Naive thymus-derived CD8-positive, alpha-beta T cell (primary cell): ENCODE measurements at regions not wholly inside any gene's neighbourhood (a gene's known extent, or its start where the extent isn't known, plus 50 kb on each side); places are given as distances from the start of the nearest gene placed in this dataset.

Experiments
- ATAC-seq, 2 donors: fragments of 150-1000 bp; cut with Tn5 transposase in 1 of 2; sonication (Bioruptor Pico), chemical (Tn5 transposase) in 1 of 2; 1 replicate in 1 of 2; 2 replicates in 1 of 2; pipeline ENCODE4 v1.10.0; 2021; ENCODE audit warnings: mild to moderate bottlenecking in 2 of 2, moderate library complexity in 2 of 2
- POLR2A ChIA-PET: fragments of 350-600 bp; sonication (Branson Sonifier 250); formaldehyde crosslinking; loops from one replicate; lab custom pipeline; 2021; ENCODE audit warnings: antibody characterized with exemption; lab: Charles Lee
- DNase-seq, 10 donors: peaks; one replicate each; pipeline versions ENCODE4 v3.0.0 to v3.0.0-alpha.2; 2020 to 2022
- H3K27ac Mint-ChIP-seq, 10 donors: one replicate each; pipeline ENCODE4 v1.8.0; 2020 to 2022; ENCODE audit warnings: mild to moderate bottlenecking in 10 of 10, mixed read lengths in 10 of 10, moderate library complexity in 4 of 10, inconsistent platforms in 1 of 10
- H3K27me3 Mint-ChIP-seq, 5 donors: one replicate each; pipeline ENCODE4 v1.8.0; 2021 to 2022; ENCODE audit warnings: mixed read lengths in 5 of 5
- H3K36me3 Mint-ChIP-seq, 3 donors: one replicate each; pipeline ENCODE4 v1.8.0; 2020 to 2022; ENCODE audit warnings: mixed read lengths in 3 of 3, mild to moderate bottlenecking in 2 of 3, inconsistent platforms in 1 of 3
- H3K4me1 Mint-ChIP-seq, 4 donors: one replicate each; pipeline ENCODE4 v1.8.0; 2021 to 2022; ENCODE audit warnings: mixed read lengths in 4 of 4
- H3K4me3 Mint-ChIP-seq, 10 donors: one replicate each; pipeline ENCODE4 v1.8.0; 2020 to 2022; ENCODE audit warnings: mild to moderate bottlenecking in 10 of 10, mixed read lengths in 10 of 10, moderate library complexity in 6 of 10, inconsistent platforms in 1 of 10
- H3K9me3 Mint-ChIP-seq, 9 donors: one replicate each; pipeline ENCODE4 v1.8.0; 2020 to 2022; ENCODE audit warnings: mixed read lengths in 9 of 9, mild to moderate bottlenecking in 3 of 9, inconsistent platforms in 1 of 9, moderate library complexity in 1 of 9

DNA sequence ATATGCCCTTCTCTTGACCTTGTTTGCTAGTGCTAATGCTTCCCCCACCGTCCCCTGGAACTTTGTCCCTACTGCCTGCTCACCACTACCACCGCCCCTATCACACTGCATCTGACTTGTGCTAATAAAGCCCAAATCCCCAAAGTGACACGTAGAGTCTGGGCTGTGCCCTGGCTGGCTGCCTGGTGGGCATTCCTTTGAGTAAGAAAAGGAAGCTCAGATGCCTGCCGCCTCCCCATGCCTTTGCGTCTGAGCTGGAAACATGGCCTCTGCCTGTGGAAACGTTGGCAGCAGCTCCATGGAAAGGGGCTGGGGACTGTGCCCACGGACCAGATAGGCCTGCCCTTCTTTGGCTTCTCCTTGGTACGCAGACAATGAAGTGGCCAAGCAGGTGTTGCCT lies 138.3 kb downstream of the CYP26A1 start:
- DNase-seq = no peak
- no peaks in the 10 kb centered on the region for H3K36me3 Mint-ChIP-seq
- H3K27ac Mint-ChIP-seq = no peak overlapping the region
- no peaks in the 10 kb centered on the region for H3K9me3 Mint-ChIP-seq
- ATAC-seq = no peak
- POLR2A ChIA-PET = no interaction called here
- peaks cover 0 to 6% (median 0%) of the 10 kb centered on the region in 5 donors for H3K27me3 Mint-ChIP-seq
- H3K4me1 Mint-ChIP-seq = no peaks in the 10 kb centered on the region
- no peak overlapping the region for H3K4me3 Mint-ChIP-seq

- no peak overlapping the region for H3K27ac Mint-ChIP-seq
- POLR2A ChIA-PET = no interaction called here
- no peak for DNase-seq
- no peaks in the 10 kb centered on the region for H3K36me3 Mint-ChIP-seq
- no peaks in the 10 kb centered on the region for H3K9me3 Mint-ChIP-seq
- no peak for ATAC-seq
- H3K4me1 Mint-ChIP-seq = no peaks in the 10 kb centered on the region
- H3K27me3 Mint-ChIP-seq = peaks cover 0 to 4% (median 2%) of the 10 kb centered on the region in 5 donors
- H3K4me3 Mint-ChIP-seq = no peak overlapping the region
Measured at GRCh38 chr10:93215312-93215711, 141.6 kb downstream of the CYP26A1 start.

DNA sequence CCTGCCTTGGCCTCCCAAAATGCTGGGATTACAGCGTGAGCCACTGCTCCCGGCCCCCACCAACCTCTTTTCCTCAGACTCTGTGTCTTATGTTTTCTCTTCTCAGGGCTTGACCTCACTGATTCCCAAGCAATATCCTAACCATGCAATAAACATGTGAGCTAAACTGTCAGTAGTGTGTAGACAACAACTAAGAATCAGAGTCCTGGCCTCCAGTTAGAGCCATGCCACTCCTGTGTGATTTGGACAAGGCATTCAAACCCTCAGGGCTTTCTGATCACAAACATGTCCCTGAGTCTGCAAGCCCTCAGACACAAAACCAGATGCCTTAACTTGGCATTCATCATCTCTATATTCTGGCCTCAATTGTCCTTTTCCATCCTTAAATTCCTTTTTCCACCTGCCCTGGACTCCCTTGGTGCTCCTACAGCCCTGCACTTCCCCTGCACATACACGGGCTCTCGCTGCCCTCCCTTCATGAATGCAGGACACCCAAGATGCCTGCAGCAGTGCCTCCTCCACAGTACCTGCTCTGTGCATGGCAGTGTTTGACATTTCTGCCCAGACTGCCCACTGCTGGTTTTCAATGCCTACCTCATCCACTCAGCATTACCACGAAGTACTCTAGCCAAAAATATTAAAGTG lies 142.8 kb downstream of the CYP26A1 start:
- no peak for DNase-seq
- H3K4me1 Mint-ChIP-seq = no peaks in the 10 kb centered on the region
- POLR2A ChIA-PET = no interaction called here
- H3K9me3 Mint-ChIP-seq = no peaks in the 10 kb centered on the region
- H3K27ac Mint-ChIP-seq = no peak overlapping the region
- ATAC-seq = no peak
- H3K36me3 Mint-ChIP-seq = no peaks in the 10 kb centered on the region
- peaks cover 0 to 4% (median 2%) of the 10 kb centered on the region in 5 donors for H3K27me3 Mint-ChIP-seq
- H3K4me3 Mint-ChIP-seq = no peak overlapping the region

- no peak overlapping the region for H3K4me3 Mint-ChIP-seq
- H3K9me3 Mint-ChIP-seq = peaks cover 0 to 9% (median 0%) of the 10 kb centered on the region in 9 donors
- H3K27me3 Mint-ChIP-seq = peaks cover 0 to 3% (median 1%) of the 10 kb centered on the region in 5 donors
- H3K36me3 Mint-ChIP-seq = no peaks in the 10 kb centered on the region
- POLR2A ChIA-PET = no interaction called here
- DNase-seq = no peak
- ATAC-seq = no peak
- no peaks in the 10 kb centered on the region for H3K4me1 Mint-ChIP-seq
- no peak overlapping the region for H3K27ac Mint-ChIP-seq
Measured at GRCh38 chr10:93218386-93218785, 144.7 kb downstream of the CYP26A1 start.

- ATAC-seq (no peak), DNase-seq (no peak)
- Mint-ChIP-seq H3K36me3 (no peaks in the 10 kb centered on the region), H3K9me3 (peaks cover 0 to 10% (median 0%) of the 10 kb centered on the region in 9 donors), H3K27ac (no peak overlapping the region), H3K4me1 (no peaks in the 10 kb centered on the region), H3K27me3 (peaks cover 0 to 3% (median 0%) of the 10 kb centered on the region in 5 donors), H3K4me3 (no peak overlapping the region)
- POLR2A ChIA-PET = no interaction called here
Measured at GRCh38 chr10:93219347-93219746, 145.7 kb downstream of the CYP26A1 start.

- H3K4me3 Mint-ChIP-seq = no peak overlapping the region
- H3K4me1 Mint-ChIP-seq = no peaks in the 10 kb centered on the region
- POLR2A ChIA-PET = no interaction called here
- H3K27me3 Mint-ChIP-seq = peaks cover 0 to 3% (median 0%) of the 10 kb centered on the region in 5 donors
- peak overlapping the region in 1 of 10 donors; percentile 11 for H3K27ac Mint-ChIP-seq
- no peak for ATAC-seq
- H3K9me3 Mint-ChIP-seq = peaks cover 0 to 10% (median 0%) of the 10 kb centered on the region in 9 donors
- DNase-seq = no peak
- no peaks in the 10 kb centered on the region for H3K36me3 Mint-ChIP-seq
Measured at GRCh38 chr10:93220296-93221170, 146.8 kb downstream of the CYP26A1 start.

- ATAC-seq (no peak), DNase-seq (no peak)
- Mint-ChIP-seq H3K4me3 (no peak overlapping the region), H3K36me3 (no peaks in the 10 kb centered on the region), H3K4me1 (no peaks in the 10 kb centered on the region), H3K27me3 (peaks cover 0 to 3% (median 2%) of the 10 kb centered on the region in 5 donors), H3K9me3 (peaks cover 0 to 10% (median 0%) of the 10 kb centered on the region in 9 donors), H3K27ac (no peak overlapping the region)
- POLR2A ChIA-PET = no interaction called here
Measured at GRCh38 chr10:93221171-93221496, 147.4 kb downstream of the CYP26A1 start.

DNA sequence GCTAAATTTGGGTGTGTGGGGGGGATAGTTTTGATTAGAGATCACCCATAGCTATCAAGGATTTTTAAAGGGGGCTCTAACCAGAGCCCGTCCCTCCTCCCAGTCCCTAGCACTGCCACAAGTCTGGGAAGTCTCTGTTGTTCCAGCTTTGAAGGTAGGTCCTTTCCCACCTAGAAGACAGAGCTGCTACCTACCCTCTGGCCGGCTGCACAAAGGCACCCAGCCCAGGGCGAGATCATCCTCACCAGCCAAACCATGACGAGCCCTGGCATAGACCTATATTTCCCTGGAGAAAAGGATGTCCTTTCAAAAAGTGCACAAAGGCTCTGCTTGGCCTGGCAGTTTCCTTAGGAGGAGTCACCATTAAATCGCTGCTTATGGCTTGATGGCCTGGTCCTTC lies 147.8 kb downstream of the CYP26A1 start:
- H3K27me3 Mint-ChIP-seq = peaks cover 0 to 3% (median 2%) of the 10 kb centered on the region in 5 donors

DNA sequence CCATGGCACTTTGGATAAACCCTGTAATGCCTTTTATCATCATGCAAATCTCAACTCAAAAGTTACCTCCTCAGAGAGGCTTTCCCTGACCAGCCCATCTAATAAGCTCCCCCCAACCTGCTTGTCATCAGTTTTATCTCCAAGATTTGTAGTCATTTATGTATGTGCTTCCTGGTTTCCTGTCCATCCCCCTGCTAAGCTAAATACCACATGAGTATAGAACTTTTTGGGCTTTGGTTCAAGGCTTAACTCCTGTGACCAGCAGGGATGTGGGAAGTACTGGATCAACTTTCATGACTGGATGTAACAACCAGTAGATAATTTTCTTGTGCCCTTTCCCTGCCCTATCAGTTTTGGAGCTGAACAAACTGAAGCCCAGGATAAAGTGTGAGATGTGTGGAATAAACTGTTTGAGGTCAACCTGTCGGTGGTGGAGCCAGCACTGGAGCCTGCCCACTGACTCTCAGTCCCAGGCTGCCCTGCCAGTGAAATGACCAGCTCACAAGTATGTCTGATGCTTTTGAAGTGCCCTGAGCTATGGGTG lies 148.6 kb downstream of the CYP26A1 start:
- POLR2A ChIA-PET = no interaction called here

More for the DNA sequence above, 147.8 kb downstream of the CYP26A1 start:
- ATAC-seq (no peak), DNase-seq (no peak)
- Mint-ChIP-seq H3K27ac (no peak overlapping the region), H3K9me3 (peaks cover 0 to 10% (median 0%) of the 10 kb centered on the region in 9 donors), H3K4me1 (no peaks in the 10 kb centered on the region), H3K4me3 (no peak overlapping the region), H3K36me3 (no peaks in the 10 kb centered on the region)
- POLR2A ChIA-PET = no interaction called here

DNA sequence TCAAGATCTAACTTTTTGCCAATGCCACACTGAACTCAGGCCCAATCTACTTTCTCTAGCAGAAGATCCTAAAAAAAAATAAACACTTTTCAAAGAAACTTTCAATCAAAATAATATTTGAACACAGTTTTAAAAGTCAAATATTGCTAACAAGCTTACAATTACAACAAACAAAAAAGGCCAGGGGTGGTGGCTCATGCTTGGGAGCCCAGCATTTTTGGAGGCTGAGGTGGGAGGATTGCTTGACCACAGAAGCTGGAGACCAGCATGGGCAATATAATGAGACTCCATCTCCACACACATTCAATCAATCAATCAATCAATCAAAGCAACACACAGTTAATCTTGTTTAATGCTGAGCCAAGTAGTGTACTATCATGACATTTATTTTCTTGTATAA lies 149.2 kb downstream of the CYP26A1 start:
- POLR2A ChIA-PET = no interaction called here
- Mint-ChIP-seq H3K9me3 (peaks cover 0 to 10% (median 0%) of the 10 kb centered on the region in 9 donors), H3K27me3 (peaks cover 0 to 3% (median 2%) of the 10 kb centered on the region in 5 donors), H3K27ac (no peak overlapping the region), H3K36me3 (no peaks in the 10 kb centered on the region), H3K4me3 (no peak overlapping the region), H3K4me1 (no peaks in the 10 kb centered on the region)
- no peak for ATAC-seq
- no peak for DNase-seq

More for the DNA sequence above, 148.6 kb downstream of the CYP26A1 start:
- Mint-ChIP-seq H3K4me1 (no peaks in the 10 kb centered on the region), H3K9me3 (peaks cover 0 to 10% (median 0%) of the 10 kb centered on the region in 9 donors), H3K36me3 (no peaks in the 10 kb centered on the region), H3K27ac (no peak overlapping the region), H3K27me3 (peaks cover 0 to 3% (median 2%) of the 10 kb centered on the region in 5 donors), H3K4me3 (no peak overlapping the region)
- DNase-seq = no peak
- ATAC-seq = no peak

DNA sequence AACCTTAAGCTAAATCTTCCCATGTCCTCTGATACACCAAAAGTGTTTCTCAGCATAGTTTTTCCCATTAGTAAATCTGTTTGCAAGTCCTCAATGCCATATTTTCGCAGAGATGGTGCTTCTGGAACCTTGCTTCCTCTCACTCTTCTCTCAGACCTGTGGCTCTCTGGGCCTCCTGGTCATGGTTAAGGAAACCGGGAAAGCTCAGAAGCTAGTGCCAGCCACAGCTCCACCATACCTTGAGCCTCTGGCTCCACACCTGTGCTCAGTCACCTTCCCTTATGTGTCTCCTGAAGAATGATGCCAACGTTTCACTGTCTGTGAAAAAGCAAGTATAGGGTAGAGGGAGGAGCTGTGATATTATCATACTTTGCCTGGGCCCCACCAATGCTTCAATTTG lies 149.6 kb downstream of the CYP26A1 start:
- H3K9me3 Mint-ChIP-seq = peaks cover 0 to 10% (median 0%) of the 10 kb centered on the region in 9 donors
- no peaks in the 10 kb centered on the region for H3K4me1 Mint-ChIP-seq
- H3K36me3 Mint-ChIP-seq = no peaks in the 10 kb centered on the region
- POLR2A ChIA-PET = no interaction called here
- H3K27ac Mint-ChIP-seq = peak overlapping the region in 1 of 10 donors; percentile 18
- ATAC-seq = no peak
- DNase-seq = no peak
- H3K27me3 Mint-ChIP-seq = peaks cover 0 to 3% (median 2%) of the 10 kb centered on the region in 5 donors
- no peak overlapping the region for H3K4me3 Mint-ChIP-seq

DNA sequence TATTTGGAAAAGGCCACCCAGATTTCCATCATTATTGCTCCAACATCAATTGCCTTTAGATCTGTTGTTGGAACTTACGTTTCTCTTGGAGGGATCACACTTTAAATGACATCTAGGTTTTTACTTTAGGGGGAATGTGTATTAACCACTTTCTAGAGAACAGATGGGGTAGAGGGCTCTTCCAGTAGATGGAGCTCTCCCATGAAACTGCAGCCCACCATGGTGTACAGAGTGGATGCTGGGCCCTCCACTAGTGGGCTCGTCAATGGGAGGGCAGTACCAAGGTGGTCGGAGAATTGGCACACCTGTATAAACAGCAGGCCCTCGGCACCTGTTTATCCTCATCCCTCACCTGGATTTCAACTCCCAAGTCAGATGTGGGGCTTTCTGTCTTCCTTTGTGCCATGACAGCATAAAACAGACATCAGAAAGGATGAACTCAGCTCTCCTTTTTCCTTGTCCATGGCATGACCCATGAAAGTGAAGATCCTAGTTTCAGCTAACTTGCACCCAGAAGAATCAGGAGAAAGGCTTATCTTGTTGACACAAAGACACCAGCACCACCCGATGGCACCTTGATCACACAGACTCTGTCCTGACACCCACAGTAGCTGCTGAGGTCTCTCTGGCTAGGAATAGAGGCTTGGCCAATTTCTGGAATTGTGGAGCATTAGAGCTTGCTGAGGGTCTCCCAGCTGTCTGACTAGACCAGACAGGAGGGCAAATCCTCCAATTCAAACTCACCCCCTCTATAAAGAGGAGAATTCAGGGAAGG lies 150.5 kb downstream of the CYP26A1 start:
- H3K27ac Mint-ChIP-seq = peak overlapping the region in 1 of 10 donors; percentile 35

More for the DNA sequence above, 150.5 kb downstream of the CYP26A1 start:
- Mint-ChIP-seq H3K27me3 (peaks cover 0 to 3% (median 0%) of the 10 kb centered on the region in 5 donors), H3K4me1 (no peaks in the 10 kb centered on the region), H3K4me3 (no peak overlapping the region), H3K36me3 (no peaks in the 10 kb centered on the region), H3K9me3 (peaks cover 0 to 10% (median 0%) of the 10 kb centered on the region in 9 donors)
- DNase-seq (no peak), ATAC-seq (no peak)
- POLR2A ChIA-PET = no interaction called here
